ENCODE measurements at regions not wholly inside any gene's neighbourhood (a gene's known extent, or its start where the extent isn't known, plus 50 kb on each side); places are given as distances from the start of the nearest gene placed in this dataset.
"Not testable (repeated sequence)": the region's sequence is repeated elsewhere in the genome, so short reads cannot be mapped to it uniquely, and the experiment has no call there.

DNA sequence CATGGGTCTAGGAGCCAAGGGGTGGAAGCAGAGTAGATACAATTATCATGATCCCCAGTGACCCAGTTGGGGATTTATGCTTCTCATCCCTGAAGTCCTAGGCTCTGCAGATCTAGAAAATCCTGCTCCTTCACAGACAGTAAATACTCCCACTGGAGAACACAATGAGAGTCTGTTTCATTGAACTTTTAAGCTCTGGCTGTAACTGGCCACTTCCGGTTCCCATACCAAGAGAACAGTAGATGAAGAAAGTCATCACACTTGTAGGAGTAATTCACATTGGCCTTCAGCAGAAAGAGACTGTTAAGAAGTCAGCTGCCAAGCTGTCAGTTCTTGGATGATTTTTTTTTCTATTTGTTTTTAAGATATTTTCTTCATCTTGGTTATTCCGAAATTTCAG is 597.1 kb downstream of the ACTL7B start:
- Histone ChIP-seq H3K4me3 (ENCODE audit: low read length) (no peak overlapping the region), H4K20me1 (ENCODE audit: control insufficient read depth, insufficient read depth, low read depth, low read length) (no peaks in the 10 kb centered on the region), H3F3A (ENCODE audit: control insufficient read depth, insufficient read depth) (no peaks in the 10 kb centered on the region), H3K36me3 (ENCODE audit: control insufficient read depth, low read length) (no peaks in the 10 kb centered on the region), H3K4me1 (ENCODE audit: control insufficient read depth, low read length) (no peaks in the 10 kb centered on the region), H3K79me2 (ENCODE audit: control insufficient read depth, low read length) (no peaks in the 10 kb centered on the region), H3K9me2 (replicated peaks; ENCODE audit: control insufficient read depth, low read length) (no peaks in the 10 kb centered on the region), H3K27ac (ENCODE audit: low read depth, low read length) (no peak overlapping the region), H3K27me3 (ENCODE audit: control insufficient read depth, low read length) (no peaks in the 10 kb centered on the region), H3K9me3 (ENCODE audit: control insufficient read depth, insufficient read depth, low read length) (no peaks in the 10 kb centered on the region), H3K4me2 (ENCODE audit: low read length) (no peak overlapping the region)
- TF ChIP-seq, protein P1, sequence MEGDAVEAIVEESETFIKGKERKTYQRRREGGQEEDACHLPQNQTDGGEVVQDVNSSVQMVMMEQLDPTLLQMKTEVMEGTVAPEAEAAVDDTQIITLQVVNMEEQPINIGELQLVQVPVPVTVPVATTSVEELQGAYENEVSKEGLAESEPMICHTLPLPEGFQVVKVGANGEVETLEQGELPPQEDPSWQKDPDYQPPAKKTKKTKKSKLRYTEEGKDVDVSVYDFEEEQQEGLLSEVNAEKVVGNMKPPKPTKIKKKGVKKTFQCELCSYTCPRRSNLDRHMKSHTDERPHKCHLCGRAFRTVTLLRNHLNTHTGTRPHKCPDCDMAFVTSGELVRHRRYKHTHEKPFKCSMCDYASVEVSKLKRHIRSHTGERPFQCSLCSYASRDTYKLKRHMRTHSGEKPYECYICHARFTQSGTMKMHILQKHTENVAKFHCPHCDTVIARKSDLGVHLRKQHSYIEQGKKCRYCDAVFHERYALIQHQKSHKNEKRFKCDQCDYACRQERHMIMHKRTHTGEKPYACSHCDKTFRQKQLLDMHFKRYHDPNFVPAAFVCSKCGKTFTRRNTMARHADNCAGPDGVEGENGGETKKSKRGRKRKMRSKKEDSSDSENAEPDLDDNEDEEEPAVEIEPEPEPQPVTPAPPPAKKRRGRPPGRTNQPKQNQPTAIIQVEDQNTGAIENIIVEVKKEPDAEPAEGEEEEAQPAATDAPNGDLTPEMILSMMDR (IDR thresholded peaks at IDR 0.05; ENCODE audit: low read depth, low read length, poor library complexity, severe bottlenecking): no peak
- TF ChIP-seq EZH2phosphoT487 (IDR thresholded peaks at IDR 0.05; ENCODE audit: borderline replicate concordance, low read length): no peak

GRCh38 chr9:108257382-108257781 is 598.4 kb downstream of the ACTL7B start:
- H3K4me2 ChIP-seq (ENCODE audit: low read length): no peak overlapping the region
- no peaks in the 10 kb centered on the region for H3K9me2 ChIP-seq (replicated peaks; ENCODE audit: control insufficient read depth, low read length)
- TF ChIP-seq, protein P1 (IDR thresholded peaks at IDR 0.05; ENCODE audit: low read depth, low read length, poor library complexity, severe bottlenecking): no peak
- no peak for TF ChIP-seq EZH2phosphoT487 (IDR thresholded peaks at IDR 0.05; ENCODE audit: borderline replicate concordance, low read length)
- H3K79me2 ChIP-seq (ENCODE audit: control insufficient read depth, low read length): no peaks in the 10 kb centered on the region
- H3K36me3 ChIP-seq (ENCODE audit: control insufficient read depth, low read length): no peaks in the 10 kb centered on the region
- no peaks in the 10 kb centered on the region for H4K20me1 ChIP-seq (ENCODE audit: control insufficient read depth, insufficient read depth, low read depth, low read length)
- H3K27ac ChIP-seq (ENCODE audit: low read depth, low read length): no peak overlapping the region
- H3K4me1 ChIP-seq (ENCODE audit: control insufficient read depth, low read length): no peaks in the 10 kb centered on the region
- H3K4me3 ChIP-seq (ENCODE audit: low read length): no peak overlapping the region
- no peaks in the 10 kb centered on the region for H3K9me3 ChIP-seq (ENCODE audit: control insufficient read depth, insufficient read depth, low read length)
- no peaks in the 10 kb centered on the region for H3F3A ChIP-seq (ENCODE audit: control insufficient read depth, insufficient read depth)
- no peaks in the 10 kb centered on the region for H3K27me3 ChIP-seq (ENCODE audit: control insufficient read depth, low read length)

- no peaks in the 10 kb centered on the region for H3F3A ChIP-seq (ENCODE audit: control insufficient read depth, insufficient read depth)
- no peaks in the 10 kb centered on the region for H3K9me3 ChIP-seq (ENCODE audit: control insufficient read depth, insufficient read depth, low read length)
- no peak overlapping the region for H3K27ac ChIP-seq (ENCODE audit: low read depth, low read length)
- no peaks in the 10 kb centered on the region for H3K36me3 ChIP-seq (ENCODE audit: control insufficient read depth, low read length)
- H3K4me1 ChIP-seq (ENCODE audit: control insufficient read depth, low read length): no peaks in the 10 kb centered on the region
- no peak for TF ChIP-seq EZH2phosphoT487 (IDR thresholded peaks at IDR 0.05; ENCODE audit: borderline replicate concordance, low read length)
- TF ChIP-seq, protein P1 (IDR thresholded peaks at IDR 0.05; ENCODE audit: low read depth, low read length, poor library complexity, severe bottlenecking): no peak
- H3K4me2 ChIP-seq (ENCODE audit: low read length): no peak overlapping the region
- no peaks in the 10 kb centered on the region for H3K79me2 ChIP-seq (ENCODE audit: control insufficient read depth, low read length)
- H3K27me3 ChIP-seq (ENCODE audit: control insufficient read depth, low read length): no peaks in the 10 kb centered on the region
- H3K4me3 ChIP-seq (ENCODE audit: low read length): no peak overlapping the region
- no peaks in the 10 kb centered on the region for H3K9me2 ChIP-seq (replicated peaks; ENCODE audit: control insufficient read depth, low read length)
- no peaks in the 10 kb centered on the region for H4K20me1 ChIP-seq (ENCODE audit: control insufficient read depth, insufficient read depth, low read depth, low read length)
Observed at GRCh38 chr9:108254236-108254635, 601.5 kb downstream of the ACTL7B start.

DNA sequence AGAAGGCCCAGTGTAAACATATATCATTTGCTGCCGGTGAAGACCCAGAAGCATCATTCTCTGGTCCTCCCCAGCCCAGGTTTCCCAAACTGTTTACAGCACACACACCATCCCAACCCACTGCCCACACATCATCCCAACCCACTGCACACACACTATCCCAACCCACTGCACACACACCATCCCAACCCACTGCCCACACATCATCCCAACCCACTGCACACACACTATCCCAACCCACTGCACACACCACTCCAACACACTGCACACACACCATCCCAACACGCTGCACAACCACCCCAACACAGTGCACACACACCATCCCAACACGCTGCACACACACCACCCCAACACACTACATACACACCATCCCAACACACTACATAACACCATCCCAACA is 608.4 kb downstream of the ACTL7B start:
- H3K4me1 ChIP-seq (ENCODE audit: control insufficient read depth, low read length); H3K4me3 ChIP-seq (ENCODE audit: low read length); H3F3A ChIP-seq (ENCODE audit: control insufficient read depth, insufficient read depth); H3K36me3 ChIP-seq (ENCODE audit: control insufficient read depth, low read length); H3K27me3 ChIP-seq (ENCODE audit: control insufficient read depth, low read length); H4K20me1 ChIP-seq (ENCODE audit: control insufficient read depth, insufficient read depth, low read depth, low read length); H3K27ac ChIP-seq (ENCODE audit: low read depth, low read length); H3K4me2 ChIP-seq (ENCODE audit: low read length); H3K9me3 ChIP-seq (ENCODE audit: control insufficient read depth, insufficient read depth, low read length); H3K79me2 ChIP-seq (ENCODE audit: control insufficient read depth, low read length); H3K9me2 ChIP-seq (replicated peaks; ENCODE audit: control insufficient read depth, low read length): not testable (repeated sequence)
